GM19240 (cell line): ENCODE measurements at regions not wholly inside any gene's neighbourhood (a gene's known extent, or its start where the extent isn't known, plus 50 kb on each side); places are given as distances from the start of the nearest gene placed in this dataset.

Experiments used
- DNase-seq: peaks from one replicate; pipeline ENCODE4 v3.0.0; 2011; ENCODE audit warnings: low spot score; ENCODE audit not compliant: insufficient read length

- no peak for DNase-seq
Observed at GRCh38 chr20:52820641-52821292, 151.4 kb upstream of the TSHZ2 start.

GRCh38 chr20:52818491-52818890 is 153.7 kb upstream of the TSHZ2 start:
- DNase-seq = no peak

DNA sequence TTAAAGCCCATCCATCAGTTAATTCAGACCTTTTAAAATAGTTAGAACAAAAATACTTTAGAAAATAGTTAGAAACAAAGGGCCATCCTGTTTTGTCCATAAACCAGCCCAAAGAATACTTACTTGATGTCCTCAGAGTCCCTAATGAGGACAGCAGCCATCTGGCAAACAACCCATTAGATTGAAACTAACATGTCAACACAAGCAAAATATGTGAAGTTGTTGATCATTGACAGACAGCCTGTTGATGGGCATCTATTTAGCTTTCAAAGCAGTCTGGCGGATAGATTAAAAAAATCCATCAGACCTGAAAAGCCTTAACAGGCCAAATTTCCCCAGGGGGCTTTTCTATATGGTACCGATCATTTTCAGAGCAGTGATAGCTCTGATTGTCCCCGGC is 154.2 kb upstream of the TSHZ2 start:
- DNase-seq = no peak

- DNase-seq = no peak
Observed at GRCh38 chr20:52817511-52817910, 154.6 kb upstream of the TSHZ2 start.

GRCh38 chr20:52814371-52814770 is 157.8 kb upstream of the TSHZ2 start:
- DNase-seq = no peak

DNA sequence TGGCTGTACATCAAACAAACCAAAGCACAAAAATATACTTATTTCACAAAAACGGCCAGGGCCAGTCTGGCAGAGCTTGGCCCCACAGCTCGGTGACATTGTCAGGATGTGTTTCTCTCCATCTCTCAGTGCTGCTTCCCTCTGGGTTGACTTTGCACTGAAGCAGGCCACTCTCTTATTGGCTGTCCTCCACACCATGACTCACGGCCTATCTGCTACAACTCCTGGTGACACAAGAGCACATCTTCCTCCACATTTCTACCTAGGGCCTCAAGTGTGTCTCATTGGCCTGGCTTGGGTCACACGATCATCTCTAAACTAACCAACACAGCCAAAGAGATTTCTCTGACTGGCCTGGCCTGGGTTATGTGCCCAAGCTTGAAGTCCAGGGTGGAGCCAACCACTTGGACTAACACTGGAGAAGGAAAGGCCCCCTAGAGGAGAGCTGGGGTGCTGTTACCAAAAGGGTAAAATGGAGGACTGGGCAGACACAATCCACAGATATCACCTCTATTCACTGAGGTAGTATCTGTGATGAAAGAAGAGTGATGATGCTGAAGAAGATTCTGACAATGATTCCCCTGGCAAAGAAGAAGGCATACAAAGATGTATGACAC is 159.8 kb upstream of the TSHZ2 start:
- DNase-seq = no peak

GRCh38 chr20:52809003-52809402 is 163.2 kb upstream of the TSHZ2 start:
- DNase-seq = no peak

- DNase-seq = no peak
Observed at GRCh38 chr20:52806918-52807317, 165.2 kb upstream of the TSHZ2 start.

GRCh38 chr20:52805843-52806242 is 166.3 kb upstream of the TSHZ2 start:
- DNase-seq = no peak

DNA sequence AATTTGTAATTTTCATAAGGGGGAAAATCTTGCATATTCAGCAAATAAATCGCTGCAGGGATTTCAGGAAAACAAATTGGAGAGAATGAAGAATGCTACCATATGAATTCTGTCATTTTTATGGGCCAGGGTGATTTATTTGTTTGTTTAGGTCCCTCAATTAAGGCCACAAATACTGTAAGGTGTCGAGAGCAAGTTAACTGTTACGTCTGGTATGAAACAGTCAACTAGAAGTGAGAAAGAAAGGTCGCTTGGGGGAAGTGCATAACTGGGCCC is 166.9 kb upstream of the TSHZ2 start:
- DNase-seq = no peak

DNA sequence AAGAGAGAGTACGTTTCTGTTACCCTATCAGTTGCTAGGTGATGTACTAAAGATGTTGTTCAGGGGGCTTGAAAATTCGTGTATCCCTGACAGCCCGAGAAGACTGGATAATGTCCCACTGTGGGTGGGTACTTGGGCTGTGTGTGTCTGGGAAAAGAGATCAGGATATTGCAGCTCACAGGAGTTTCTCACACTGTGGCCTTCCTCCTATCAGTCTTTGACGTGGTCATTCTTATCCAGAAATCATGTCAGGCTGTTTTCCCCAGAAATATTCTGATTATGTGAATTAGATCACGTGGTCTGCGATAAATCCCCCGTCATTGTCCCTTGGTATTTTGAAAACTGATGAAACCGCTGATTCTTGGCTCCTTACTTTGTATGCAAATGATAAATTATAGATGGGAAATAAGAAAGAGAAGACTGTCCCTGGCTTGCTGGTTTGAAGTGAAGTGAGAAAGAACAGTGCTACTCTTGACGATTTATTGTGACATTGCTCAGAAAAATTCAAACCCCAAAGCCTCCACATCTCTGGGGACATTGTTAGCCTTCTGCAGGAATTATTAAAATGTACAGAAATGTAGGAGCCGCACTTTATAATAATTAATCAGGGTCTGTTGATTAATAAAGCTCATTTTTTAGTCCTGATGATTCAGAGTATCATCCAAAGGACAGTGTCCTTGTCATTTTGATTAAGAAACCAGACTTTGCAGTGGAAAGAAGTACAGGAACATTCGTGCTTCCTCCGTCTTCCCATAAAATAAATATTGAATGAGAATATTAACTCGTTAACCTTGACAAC is 167.5 kb upstream of the TSHZ2 start:
- no peak for DNase-seq

GRCh38 chr20:52801628-52802006 is 170.5 kb upstream of the TSHZ2 start:
- DNase-seq = no peak

DNA sequence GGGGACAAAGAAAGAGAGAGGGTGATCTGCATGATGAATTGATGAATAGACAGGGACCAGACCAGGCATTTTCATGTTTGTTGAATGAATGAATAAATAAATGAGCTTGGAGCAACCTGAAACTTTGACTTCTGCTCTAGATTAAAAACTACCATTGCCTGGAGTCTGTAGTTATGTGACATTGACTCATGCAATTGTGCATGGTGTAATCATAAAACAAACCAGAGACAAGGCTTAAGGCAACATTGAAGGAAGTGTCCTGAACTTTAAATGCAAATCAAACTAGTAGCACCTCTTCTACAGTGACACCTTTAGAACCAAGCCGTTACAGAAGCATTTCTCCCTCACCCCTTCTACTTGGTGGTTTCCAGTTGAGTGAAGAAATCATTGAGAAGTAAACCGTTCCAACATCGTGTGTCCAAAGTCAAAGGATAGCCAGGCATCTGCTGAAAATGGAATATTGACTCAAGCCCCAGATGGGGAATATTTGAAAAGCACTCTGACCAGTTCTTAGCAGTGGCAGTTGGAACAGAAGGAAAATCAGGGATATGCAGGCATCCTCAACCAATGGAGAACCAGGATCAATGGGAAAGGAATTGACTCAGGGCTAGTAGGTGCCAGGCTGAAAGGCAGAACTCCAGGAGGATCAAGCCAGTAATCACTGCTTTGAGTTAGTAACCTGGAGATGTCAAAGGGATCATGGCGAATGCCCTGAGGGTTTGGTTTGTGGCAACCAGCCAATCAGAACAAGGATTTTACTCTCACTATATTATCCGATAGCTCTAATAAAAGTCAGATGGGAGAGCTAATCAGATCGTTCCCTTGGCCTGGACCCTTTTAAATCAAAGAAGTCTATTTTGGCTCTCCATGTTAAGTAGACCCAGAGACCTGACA is 171.2 kb upstream of the TSHZ2 start:
- DNase-seq = no peak

GRCh38 chr20:52799130-52799529 is 173.0 kb upstream of the TSHZ2 start:
- DNase-seq = no peak

DNA sequence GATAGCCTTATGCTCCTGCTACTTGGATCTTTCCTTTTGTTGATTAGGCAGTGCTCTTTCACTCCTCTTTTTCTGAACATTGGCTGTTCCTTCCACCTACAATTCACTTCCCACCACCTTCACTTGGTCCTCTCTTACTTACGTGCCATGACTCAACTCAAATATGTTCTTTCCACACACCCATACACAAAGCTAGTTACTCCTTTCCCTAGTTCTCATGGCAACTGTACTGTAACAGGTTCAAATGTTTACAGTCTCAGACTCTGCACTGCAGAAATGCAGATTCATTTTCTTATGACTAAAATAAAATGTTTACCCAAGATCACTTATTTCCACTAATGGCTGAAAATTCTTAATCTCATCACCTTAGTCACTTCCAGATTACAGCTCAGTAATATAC is 174.0 kb upstream of the TSHZ2 start:
- no peak for DNase-seq

GRCh38 chr20:52794853-52795252 is 177.3 kb upstream of the TSHZ2 start:
- DNase-seq = no peak

GRCh38 chr20:52793339-52793963 is 178.7 kb upstream of the TSHZ2 start:
- DNase-seq = no peak

- no peak for DNase-seq
Observed at GRCh38 chr20:52791091-52791490, 181.1 kb upstream of the TSHZ2 start.

- DNase-seq = no peak
Observed at GRCh38 chr20:52789716-52790115, 182.4 kb upstream of the TSHZ2 start.

DNA sequence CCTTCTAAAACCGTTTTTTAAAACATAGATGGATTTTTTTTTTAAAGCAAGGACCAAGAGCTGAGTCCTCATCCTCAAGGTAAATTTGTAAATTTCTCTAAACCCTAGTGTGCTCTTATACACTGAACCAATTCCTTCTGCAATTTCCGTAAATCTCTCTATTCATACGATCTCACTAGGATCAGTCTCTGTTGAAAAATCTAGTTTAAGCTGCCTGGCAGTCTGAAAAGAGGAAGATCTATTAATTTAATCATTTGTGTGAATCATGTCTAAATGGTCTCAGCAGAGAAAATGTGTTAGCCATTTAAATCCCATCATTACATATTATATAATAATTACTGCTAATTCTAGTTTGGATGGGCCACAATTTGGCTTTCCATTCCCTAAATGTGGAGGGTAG is 184.2 kb upstream of the TSHZ2 start:
- DNase-seq = no peak

- DNase-seq = no peak
Observed at GRCh38 chr20:52787216-52787615, 184.9 kb upstream of the TSHZ2 start.

DNA sequence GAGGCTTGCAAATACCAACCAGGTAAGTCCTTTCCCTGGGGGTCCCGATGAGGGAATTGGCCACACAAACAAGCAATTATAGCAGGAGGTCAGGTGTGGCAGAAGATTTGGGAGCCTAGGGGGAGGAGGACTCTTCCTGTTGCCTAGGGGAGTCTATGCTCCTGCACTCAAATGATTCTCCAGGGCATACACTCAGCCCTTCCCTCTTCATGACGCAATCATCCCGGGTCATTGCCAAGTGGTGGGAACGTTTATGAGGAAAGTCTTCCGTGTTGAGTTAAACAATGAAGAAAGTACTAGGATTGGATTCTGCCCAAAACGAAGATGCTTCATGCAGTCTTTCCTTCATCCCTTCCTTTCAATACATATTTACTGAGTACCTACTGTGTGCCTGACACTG is 186.5 kb upstream of the TSHZ2 start:
- DNase-seq = no peak
